GM12891 (cell line): ENCODE measurements at regions not wholly inside any gene's neighbourhood (a gene's known extent, or its start where the extent isn't known, plus 50 kb on each side); places are given as distances from the start of the nearest gene placed in this dataset.
"Not testable (repeated sequence)": the region's sequence is repeated elsewhere in the genome, so short reads cannot be mapped to it uniquely, and the experiment has no call there.

Experiments
- DNase-seq: peaks from one replicate; pipeline ENCODE4 v3.0.0; 2011; ENCODE audit warnings: low spot score; ENCODE audit not compliant: insufficient read length
- FAIRE-seq: peaks from 2 replicates; lab custom pipeline; 2011; peaks lifted over from hg19 to GRCh38; lab: Jason Lieb, UNC
- PAX5 ChIP-seq: IDR thresholded peaks from 2 replicates; pipeline ENCODE4 v1.6.1; 2011; ENCODE audit warnings: low read length, moderate library complexity, mild to moderate bottlenecking; ENCODE audit not compliant: insufficient read depth, severe bottlenecking
- POLR2A ChIP-seq: IDR thresholded peaks from 2 replicates; pipeline ENCODE4 v1.6.1; 2011; ENCODE audit warnings: low read depth, low read length, control low read depth
- POLR2AphosphoS5 ChIP-seq: IDR thresholded peaks from 2 replicates; pipeline ENCODE4 v1.6.1; 2011; ENCODE audit warnings: low read depth, low read length, control low read depth
- POU2F2 ChIP-seq: IDR thresholded peaks from 2 replicates; pipeline ENCODE4 v1.6.1; 2011; ENCODE audit warnings: low read depth, mild to moderate bottlenecking, control low read depth, low read length, moderate library complexity
- SPI1 ChIP-seq: IDR thresholded peaks from 2 replicates; pipeline ENCODE4 v1.6.1; 2011; ENCODE audit warnings: low read depth, low read length, control low read depth
- TAF1 ChIP-seq: IDR thresholded peaks from 2 replicates; pipeline ENCODE4 v1.6.1; 2011; ENCODE audit warnings: low read depth, low read length, control low read depth

- DNase-seq (no peak), FAIRE-seq (no peak)
- TF ChIP-seq POLR2A = no peak
- TF ChIP-seq TAF1 = no peak
- TF ChIP-seq SPI1 = no peak
- no peak for TF ChIP-seq POU2F2
- TF ChIP-seq POLR2AphosphoS5 = no peak
- TF ChIP-seq PAX5 = no peak
These were observed 118.2 kb downstream of the VCX2 start for GRCh38 chrX:8052909-8053308.

- FAIRE-seq = no peak
- TF ChIP-seq TAF1 = no peak
- TF ChIP-seq POU2F2 = no peak
- TF ChIP-seq POLR2AphosphoS5 = no peak
- no peak for TF ChIP-seq PAX5
- TF ChIP-seq POLR2A = no peak
- TF ChIP-seq SPI1 = no peak
- no peak for DNase-seq
These were observed 121.2 kb downstream of the VCX2 start for GRCh38 chrX:8049827-8050226.

- FAIRE-seq (no peak), DNase-seq (no peak)
- no peak for TF ChIP-seq TAF1
- peak; percentile 59; the same call in 1 of the 2 replicates for TF ChIP-seq SPI1
These were observed 121.3 kb upstream of the PNPLA4 start for GRCh38 chrX:8048466-8048865.

- no peak for FAIRE-seq
- no peak for DNase-seq
- no peak for TF ChIP-seq TAF1
- TF ChIP-seq POU2F2 = no peak
- TF ChIP-seq POLR2A = no peak
- no peak for TF ChIP-seq SPI1
- TF ChIP-seq PAX5 = no peak
These were observed 117.7 kb upstream of the PNPLA4 start for GRCh38 chrX:8044947-8045346.

GRCh38 chrX:8043546-8043945, 116.3 kb upstream of the PNPLA4 start:
- DNase-seq (no peak), FAIRE-seq (no peak)
- TF ChIP-seq POLR2AphosphoS5 (no peak), SPI1 (no peak), POLR2A (no peak), PAX5 (no peak), POU2F2 (no peak), TAF1 (no peak)

GRCh38 chrX:8043121-8043520, 115.9 kb upstream of the PNPLA4 start:
- DNase-seq (no peak), FAIRE-seq (no peak)
- TF ChIP-seq POLR2AphosphoS5 = no peak
- TF ChIP-seq POU2F2 = no peak
- no peak for TF ChIP-seq PAX5
- TF ChIP-seq POLR2A = no peak
- no peak for TF ChIP-seq TAF1
- no peak for TF ChIP-seq SPI1

- DNase-seq = no peak
These were observed 115.1 kb upstream of the PNPLA4 start for GRCh38 chrX:8042304-8042703.

GRCh38 chrX:8039711-8040110, 112.5 kb upstream of the PNPLA4 start:
- not testable (repeated sequence) for FAIRE-seq, DNase-seq

More at GRCh38 chrX:8042304-8042703, 115.1 kb upstream of the PNPLA4 start:
- no peak for FAIRE-seq
- TF ChIP-seq POU2F2 (no peak), TAF1 (no peak), POLR2A (no peak), POLR2AphosphoS5 (no peak), PAX5 (no peak), SPI1 (no peak)

GRCh38 chrX:8037593-8038348, 110.6 kb upstream of the PNPLA4 start:
- FAIRE-seq (peak; percentile 13), DNase-seq (no peak)
- TF ChIP-seq TAF1 = no peak
- no peak for TF ChIP-seq SPI1
- TF ChIP-seq PAX5 = no peak
- TF ChIP-seq POU2F2 = no peak
- TF ChIP-seq POLR2AphosphoS5 = no peak
- no peak for TF ChIP-seq POLR2A

GRCh38 chrX:8036914-8037313, 109.7 kb upstream of the PNPLA4 start:
- DNase-seq = no peak
- TF ChIP-seq POU2F2 (no peak), POLR2A (no peak), POLR2AphosphoS5 (no peak), TAF1 (no peak), SPI1 (no peak), PAX5 (no peak)
- no peak for FAIRE-seq

- TF ChIP-seq TAF1 (no peak), POLR2A (no peak), POLR2AphosphoS5 (no peak), SPI1 (no peak), PAX5 (no peak), POU2F2 (no peak)
- FAIRE-seq (no peak), DNase-seq (no peak)
These were observed 106.8 kb upstream of the PNPLA4 start for GRCh38 chrX:8034058-8034457.
